HAP-1 (cell line): ENCODE measurements at regions not wholly inside any gene's neighbourhood (a gene's known extent, or its start where the extent isn't known, plus 50 kb on each side); places are given as distances from the start of the nearest gene placed in this dataset.

ENCODE experiments used
- DNase-seq, 2 experiments: peaks; one replicate each; pipeline ENCODE4 v3.0.0-alpha.2; 2016 to 2020; ENCODE audit warnings: low spot score in 2 of 2
- H3K27me3 ChIP-seq: fragments of 250-450 bp; sonication (Bioruptor Pico); 2 replicates; pipeline ENCODE4 v1.5.1; 2020; ENCODE audit warnings: low read depth, mild to moderate bottlenecking, moderate library complexity
- H3K36me3 ChIP-seq: fragments of 250-450 bp; sonication (Bioruptor Pico); replicated peaks from 2 replicates; pipeline ENCODE4 v1.5.1; 2020; ENCODE audit warnings: mild to moderate bottlenecking
- H3K4me1 ChIP-seq: fragments of 250-450 bp; sonication (Bioruptor Pico); 2 replicates; pipeline ENCODE4 v1.5.1; 2020; ENCODE audit warnings: mild to moderate bottlenecking
- H3K4me3 ChIP-seq: fragments of 250-450 bp; sonication (Bioruptor Pico); 2 replicates; pipeline ENCODE4 v1.5.1; 2020; ENCODE audit warnings: mild to moderate bottlenecking, moderate library complexity
- H3K9me3 ChIP-seq: fragments of 250-450 bp; sonication (Bioruptor Pico); 2 replicates; pipeline ENCODE4 v1.5.1; 2020; ENCODE audit warnings: mild to moderate bottlenecking, moderate library complexity
- in situ Hi-C: fragments of 300-500 bp; cut with MboI; formaldehyde crosslinking; loops from 3 replicates; pipeline ENCODE4 v1.14.3; 2020; ENCODE audit warnings: low sequenced_read_pairs, inconsistent platforms, mixed read lengths

DNA sequence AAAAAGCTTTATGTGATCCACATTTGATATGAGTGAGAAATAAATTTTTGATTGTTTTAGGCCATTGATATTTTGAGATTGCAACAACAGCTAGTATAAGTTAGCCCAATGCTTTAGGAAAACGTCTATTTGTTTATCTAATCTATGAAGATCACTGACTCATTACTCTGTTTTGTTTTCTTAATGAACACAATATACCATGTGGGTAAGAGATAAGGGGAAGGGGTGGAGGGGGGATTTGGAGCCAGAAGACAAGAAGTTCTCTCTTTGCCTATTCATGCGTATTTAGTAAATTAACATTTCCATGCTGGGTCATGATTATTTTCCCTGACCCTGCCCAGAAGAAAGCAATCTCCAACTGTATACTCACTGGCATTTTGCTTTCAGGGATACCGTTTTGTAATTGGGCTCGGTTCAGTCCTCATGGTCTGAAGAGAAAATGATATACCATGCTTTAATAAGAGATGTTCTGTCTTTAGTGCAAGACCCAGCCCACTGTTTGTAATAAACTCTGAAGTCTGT, 359.5 kb upstream of the NPSR1 start:
- no peaks in the 10 kb centered on the region for H3K36me3 ChIP-seq
- H3K4me1 ChIP-seq: no peaks in the 10 kb centered on the region
- DNase-seq: no peak
- H3K9me3 ChIP-seq: no peaks in the 10 kb centered on the region
- no peaks in the 10 kb centered on the region for H3K27me3 ChIP-seq
- no peak overlapping the region for H3K4me3 ChIP-seq
- in situ Hi-C loops: no loop called here

GRCh38 chr7:34299066-34299465, 359.0 kb upstream of the NPSR1 start:
- no peaks in the 10 kb centered on the region for H3K4me1 ChIP-seq
- no peak overlapping the region for H3K4me3 ChIP-seq
- no peaks in the 10 kb centered on the region for H3K27me3 ChIP-seq
- H3K36me3 ChIP-seq: no peaks in the 10 kb centered on the region
- H3K9me3 ChIP-seq: no peaks in the 10 kb centered on the region
- no peak for DNase-seq
- in situ Hi-C loops: no loop called here

- in situ Hi-C loops: no loop called here
- Histone ChIP-seq H3K27me3 (no peaks in the 10 kb centered on the region), H3K9me3 (no peaks in the 10 kb centered on the region), H3K4me3 (no peak overlapping the region), H3K4me1 (no peaks in the 10 kb centered on the region), H3K36me3 (no peaks in the 10 kb centered on the region)
- no peak for DNase-seq
Measured at GRCh38 chr7:34307540-34307939, 350.5 kb upstream of the NPSR1 start.

- in situ Hi-C loops: no loop called here
- Histone ChIP-seq H3K9me3 (no peaks in the 10 kb centered on the region), H3K27me3 (no peaks in the 10 kb centered on the region), H3K4me1 (no peaks in the 10 kb centered on the region), H3K4me3 (no peak overlapping the region), H3K36me3 (no peaks in the 10 kb centered on the region)
- DNase-seq: no peak
Measured at GRCh38 chr7:34308595-34308994, 349.4 kb upstream of the NPSR1 start.

- Histone ChIP-seq H3K4me1 (no peaks in the 10 kb centered on the region), H3K27me3 (no peaks in the 10 kb centered on the region), H3K36me3 (no peaks in the 10 kb centered on the region), H3K4me3 (no peak overlapping the region), H3K9me3 (no peaks in the 10 kb centered on the region)
- in situ Hi-C loops: no loop called here
- DNase-seq: no peak
Measured at GRCh38 chr7:34309116-34309515, 348.9 kb upstream of the NPSR1 start.

DNA sequence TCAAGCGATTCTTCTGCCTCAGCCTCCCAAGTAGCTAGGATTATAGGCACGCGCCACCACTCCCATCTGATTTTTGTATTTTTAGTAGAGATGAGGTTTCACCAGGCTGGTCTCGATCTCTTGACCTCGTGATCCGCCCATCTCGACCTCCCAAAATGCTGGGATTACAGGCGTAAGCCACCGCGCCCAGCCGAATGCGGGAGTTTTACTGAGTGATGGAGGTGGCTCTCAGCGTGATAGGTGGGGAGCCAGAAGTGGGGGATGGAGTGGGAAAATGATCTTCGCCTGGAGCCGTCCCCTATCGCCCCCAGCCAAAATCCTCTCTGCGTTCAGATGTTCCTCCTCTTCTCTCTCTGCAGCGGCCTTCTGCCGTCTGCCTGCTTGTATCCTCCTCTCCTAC, 348.4 kb upstream of the NPSR1 start:
- in situ Hi-C loops: no loop called here

GRCh38 chr7:34311591-34311990, 346.4 kb upstream of the NPSR1 start:
- in situ Hi-C loops: no loop called here
- Histone ChIP-seq H3K4me3 (no peak overlapping the region), H3K4me1 (no peaks in the 10 kb centered on the region), H3K36me3 (no peaks in the 10 kb centered on the region), H3K27me3 (no peaks in the 10 kb centered on the region), H3K9me3 (no peaks in the 10 kb centered on the region)
- no peak for DNase-seq

More for the DNA sequence above, 348.4 kb upstream of the NPSR1 start:
- H3K4me1 ChIP-seq: no peaks in the 10 kb centered on the region
- DNase-seq: no peak
- H3K9me3 ChIP-seq: no peaks in the 10 kb centered on the region
- no peaks in the 10 kb centered on the region for H3K27me3 ChIP-seq
- H3K36me3 ChIP-seq: no peaks in the 10 kb centered on the region
- H3K4me3 ChIP-seq: no peak overlapping the region

- Histone ChIP-seq H3K9me3 (no peaks in the 10 kb centered on the region), H3K4me3 (no peak overlapping the region), H3K27me3 (no peaks in the 10 kb centered on the region), H3K4me1 (no peaks in the 10 kb centered on the region), H3K36me3 (no peaks in the 10 kb centered on the region)
- no peak for DNase-seq
- in situ Hi-C loops: no loop called here
Measured at GRCh38 chr7:34312624-34313023, 345.4 kb upstream of the NPSR1 start.

GRCh38 chr7:34313289-34313688, 344.7 kb upstream of the NPSR1 start:
- Histone ChIP-seq H3K4me3 (no peak overlapping the region), H3K27me3 (no peaks in the 10 kb centered on the region), H3K4me1 (no peaks in the 10 kb centered on the region), H3K9me3 (no peaks in the 10 kb centered on the region), H3K36me3 (no peaks in the 10 kb centered on the region)
- in situ Hi-C loops: no loop called here
- no peak for DNase-seq

GRCh38 chr7:34315032-34315431, 343.0 kb upstream of the NPSR1 start:
- Histone ChIP-seq H3K4me3 (no peak overlapping the region), H3K36me3 (no peaks in the 10 kb centered on the region), H3K27me3 (no peaks in the 10 kb centered on the region), H3K9me3 (no peaks in the 10 kb centered on the region), H3K4me1 (no peaks in the 10 kb centered on the region)
- in situ Hi-C loops: no loop called here
- no peak for DNase-seq

GRCh38 chr7:34317039-34317438, 341.0 kb upstream of the NPSR1 start:
- H3K9me3 ChIP-seq: no peaks in the 10 kb centered on the region
- no peak overlapping the region for H3K4me3 ChIP-seq
- H3K36me3 ChIP-seq: no peaks in the 10 kb centered on the region
- in situ Hi-C loops: no loop called here
- H3K4me1 ChIP-seq: no peaks in the 10 kb centered on the region
- no peak for DNase-seq
- no peaks in the 10 kb centered on the region for H3K27me3 ChIP-seq

- Histone ChIP-seq H3K36me3 (no peaks in the 10 kb centered on the region), H3K27me3 (no peaks in the 10 kb centered on the region), H3K4me1 (no peaks in the 10 kb centered on the region), H3K4me3 (no peak overlapping the region), H3K9me3 (no peaks in the 10 kb centered on the region)
- in situ Hi-C loops: no loop called here
- DNase-seq: no peak
Measured at GRCh38 chr7:34320412-34320811, 337.6 kb upstream of the NPSR1 start.

- Histone ChIP-seq H3K4me1 (no peaks in the 10 kb centered on the region), H3K27me3 (no peaks in the 10 kb centered on the region), H3K9me3 (no peaks in the 10 kb centered on the region), H3K36me3 (no peaks in the 10 kb centered on the region), H3K4me3 (no peak overlapping the region)
- peak; percentile 55 to 65 for DNase-seq
- in situ Hi-C loops: no loop called here
Measured at GRCh38 chr7:34320926-34321661, 336.9 kb upstream of the NPSR1 start.

DNA sequence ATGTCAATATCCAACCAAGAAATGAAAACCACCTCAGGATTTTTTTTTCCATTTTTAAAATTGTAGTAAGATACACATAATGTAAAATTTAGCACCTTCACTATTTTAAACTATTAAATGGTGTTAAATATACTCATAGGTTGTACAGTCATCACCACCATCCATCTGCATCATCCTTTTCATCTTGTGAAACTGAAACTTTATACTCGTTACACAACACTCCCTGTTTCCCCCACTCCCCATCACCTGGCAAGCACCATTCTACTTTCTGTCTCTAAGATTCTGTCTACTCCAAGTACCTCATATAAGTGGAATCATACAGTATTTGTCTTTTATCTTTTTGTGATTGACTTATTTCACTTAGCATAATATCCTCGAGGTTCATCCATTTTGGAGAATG, 335.2 kb upstream of the NPSR1 start:
- Histone ChIP-seq H3K9me3 (no peaks in the 10 kb centered on the region), H3K4me3 (no peak overlapping the region), H3K27me3 (no peaks in the 10 kb centered on the region), H3K4me1 (no peaks in the 10 kb centered on the region), H3K36me3 (no peaks in the 10 kb centered on the region)
- no peak for DNase-seq
- in situ Hi-C loops: no loop called here

DNA sequence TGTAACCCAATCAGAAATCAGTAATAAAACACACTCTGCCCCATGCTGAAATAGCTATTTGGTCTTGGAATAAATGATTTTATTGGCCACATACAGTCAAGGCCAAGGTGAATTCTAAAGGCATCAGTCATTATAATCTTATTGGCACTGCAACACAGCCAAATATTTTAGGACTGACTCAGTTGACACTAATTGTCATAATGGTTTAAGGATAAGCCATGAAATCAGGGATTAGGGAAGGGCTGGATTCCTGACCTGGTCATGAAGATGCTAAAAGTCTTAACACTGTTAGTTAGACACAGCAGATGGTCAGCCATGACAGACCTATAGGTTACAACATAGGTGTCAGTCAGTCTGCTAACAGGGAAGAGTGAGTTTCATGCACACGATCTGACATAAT, 330.3 kb upstream of the NPSR1 start:
- Histone ChIP-seq H3K9me3 (no peaks in the 10 kb centered on the region), H3K27me3 (no peaks in the 10 kb centered on the region), H3K36me3 (no peaks in the 10 kb centered on the region), H3K4me1 (no peaks in the 10 kb centered on the region), H3K4me3 (no peak overlapping the region)
- in situ Hi-C loops: no loop called here
- DNase-seq: no peak
